Spinal cord (tissue), 9 donors: ENCODE measurements at regions not wholly inside any gene's neighbourhood (a gene's known extent, or its start where the extent isn't known, plus 50 kb on each side); places are given as distances from the start of the nearest gene placed in this dataset.

ENCODE experiments used
- DNase-seq, 6 donors: peaks; one replicate each; pipeline versions ENCODE4 v3.0.0 to v3.0.0-alpha.2; 2013 to 2015; ENCODE audit warnings: low spot score in 6 of 6, low read depth in 4 of 6
- H3K27ac ChIP-seq: one replicate; pipeline ENCODE4 v1.5.1; 2013; ENCODE audit warnings: low read depth, low read length, control low read depth
- H3K27me3 ChIP-seq: one replicate; pipeline ENCODE4 v1.6.1; 2013; ENCODE audit warnings: low read length; ENCODE audit not compliant: control insufficient read depth, insufficient read depth
- H3K36me3 ChIP-seq: one replicate; pipeline ENCODE4 v1.6.1; 2013; ENCODE audit warnings: low read length; ENCODE audit not compliant: control insufficient read depth, insufficient read depth
- H3K4me1 ChIP-seq: one replicate; pipeline ENCODE4 v1.6.1; 2013; ENCODE audit warnings: low read length; ENCODE audit not compliant: control insufficient read depth, insufficient read depth
- H3K4me3 ChIP-seq: one replicate; pipeline ENCODE4 v1.5.1; 2013; ENCODE audit warnings: low read depth, low read length, control low read depth
- H3K9me3 ChIP-seq: one replicate; pipeline ENCODE4 v1.6.1; 2013; ENCODE audit warnings: low read length; ENCODE audit not compliant: control insufficient read depth, insufficient read depth
- whole genome bisulfite sequencing: methylation state at CpG from one replicate; pipeline ENCODE4 v1.1.5; 2013; ENCODE audit warnings: missing lambda C conversion rate; ENCODE audit not compliant: insufficient coverage; 5-methylcytosine and 5-hydroxymethylcytosine counted together
- donor health status: healthy.

DNA sequence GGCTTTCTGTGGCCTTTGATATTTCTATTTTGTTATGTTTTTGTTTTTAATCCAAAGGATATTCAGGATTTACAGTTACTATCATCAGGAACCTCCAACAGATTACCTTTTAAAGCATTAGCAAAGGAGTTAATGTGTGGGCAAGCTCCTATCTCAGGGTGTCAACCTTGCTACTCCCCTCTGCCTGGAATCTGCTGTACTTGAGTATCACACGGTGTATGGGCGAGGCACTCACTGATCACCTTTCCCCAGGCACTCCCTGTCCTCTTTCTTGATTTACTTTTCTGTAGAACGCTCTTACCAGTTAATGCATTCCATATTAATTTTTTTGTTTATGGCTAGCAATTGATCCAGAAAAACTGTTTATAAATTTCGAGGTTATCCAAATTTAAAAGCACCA lies 117.0 kb upstream of the GAS1 start:
- Histone ChIP-seq H3K4me1 (no peaks in the 10 kb centered on the region), H3K27ac (no peak overlapping the region)
- WGBS = no CpG with 5 or more reads among the region's 4 CpGs

GRCh38 chr9:87065981-87066380 lies 118.7 kb upstream of the GAS1 start:
- DNase-seq = no peak
- H3K36me3 ChIP-seq = no peaks in the 10 kb centered on the region
- H3K27me3 ChIP-seq = no peaks in the 10 kb centered on the region
- H3K9me3 ChIP-seq = no peaks in the 10 kb centered on the region
- no peaks in the 10 kb centered on the region for H3K4me1 ChIP-seq
- H3K4me3 ChIP-seq = no peak overlapping the region
- no peak overlapping the region for H3K27ac ChIP-seq
- WGBS = 100% methylated on average over 2 of the region's 4 CpGs

More for the DNA sequence above, 117.0 kb upstream of the GAS1 start:
- H3K36me3 ChIP-seq = no peaks in the 10 kb centered on the region
- H3K9me3 ChIP-seq = no peaks in the 10 kb centered on the region
- H3K4me3 ChIP-seq = no peak overlapping the region
- H3K27me3 ChIP-seq = no peaks in the 10 kb centered on the region
- no peak for DNase-seq

- H3K9me3 ChIP-seq = no peaks in the 10 kb centered on the region
- H3K36me3 ChIP-seq = no peaks in the 10 kb centered on the region
- no peak for DNase-seq
- H3K4me3 ChIP-seq = no peak overlapping the region
- H3K27ac ChIP-seq = no peak overlapping the region
- no peaks in the 10 kb centered on the region for H3K27me3 ChIP-seq
- WGBS = no CpG with 5 or more reads among the region's 1 CpG
- no peaks in the 10 kb centered on the region for H3K4me1 ChIP-seq
Observed at GRCh38 chr9:87067426-87067825, 120.1 kb upstream of the GAS1 start.

DNA sequence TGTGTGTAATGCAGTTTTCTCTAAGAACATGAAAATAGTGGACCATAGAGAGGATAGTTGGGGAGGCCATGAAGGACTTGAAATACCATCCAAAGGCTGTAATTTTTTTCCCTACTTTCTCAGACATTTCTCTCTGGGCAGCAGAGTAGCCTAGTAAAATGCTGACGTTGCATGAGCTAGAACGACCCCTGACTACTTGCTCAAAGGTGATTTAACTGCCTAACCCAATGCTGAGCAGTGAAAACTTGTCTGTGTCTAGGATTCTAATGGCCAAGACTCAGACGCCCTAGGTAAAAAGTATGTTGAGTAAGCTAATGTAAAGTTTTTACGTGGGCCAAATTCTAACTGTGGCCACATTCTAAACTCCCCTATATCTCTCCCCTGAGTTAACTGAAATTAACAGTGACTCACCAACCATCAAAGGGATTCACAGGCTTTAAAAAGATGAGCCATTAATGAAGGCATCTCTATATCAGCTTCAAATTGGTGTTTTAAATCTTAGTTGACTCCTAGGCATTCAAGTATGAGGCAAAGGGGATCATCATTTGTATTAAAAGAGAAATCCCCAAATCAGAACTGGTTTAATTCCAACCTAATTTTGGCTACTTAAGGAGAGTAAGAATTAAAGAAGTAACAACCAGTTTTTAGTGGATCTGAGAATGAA lies 121.0 kb upstream of the GAS1 start:
- H3K27me3 ChIP-seq = no peaks in the 10 kb centered on the region
- H3K9me3 ChIP-seq = no peaks in the 10 kb centered on the region
- H3K4me1 ChIP-seq = no peaks in the 10 kb centered on the region
- no peaks in the 10 kb centered on the region for H3K36me3 ChIP-seq
- DNase-seq = no peak
- no peak overlapping the region for H3K27ac ChIP-seq
- 85% methylated on average over 2 of the region's 4 CpGs for WGBS
- no peak overlapping the region for H3K4me3 ChIP-seq

- no peaks in the 10 kb centered on the region for H3K36me3 ChIP-seq
- no peaks in the 10 kb centered on the region for H3K4me1 ChIP-seq
- DNase-seq = no peak
- H3K27me3 ChIP-seq = no peaks in the 10 kb centered on the region
- WGBS = 80% methylated on average over 1 of the region's 3 CpGs
- H3K27ac ChIP-seq = no peak overlapping the region
- H3K9me3 ChIP-seq = no peaks in the 10 kb centered on the region
- H3K4me3 ChIP-seq = no peak overlapping the region
Observed at GRCh38 chr9:87069690-87070089, 122.4 kb upstream of the GAS1 start.

- Histone ChIP-seq H3K4me1 (no peaks in the 10 kb centered on the region), H3K9me3 (no peaks in the 10 kb centered on the region), H3K27ac (no peak overlapping the region), H3K36me3 (no peaks in the 10 kb centered on the region), H3K27me3 (no peaks in the 10 kb centered on the region), H3K4me3 (no peak overlapping the region)
- WGBS = no CpG with 5 or more reads among the region's 3 CpGs
- no peak for DNase-seq
Observed at GRCh38 chr9:87070336-87070735, 123.0 kb upstream of the GAS1 start.

- DNase-seq = no peak
- no peak overlapping the region for H3K27ac ChIP-seq
- no peaks in the 10 kb centered on the region for H3K27me3 ChIP-seq
- 100% methylated on average over 3 of the region's 3 CpGs for WGBS
- H3K4me1 ChIP-seq = no peaks in the 10 kb centered on the region
- no peaks in the 10 kb centered on the region for H3K36me3 ChIP-seq
- H3K9me3 ChIP-seq = no peaks in the 10 kb centered on the region
- no peak overlapping the region for H3K4me3 ChIP-seq
Observed at GRCh38 chr9:87071473-87071872, 124.2 kb upstream of the GAS1 start.

DNA sequence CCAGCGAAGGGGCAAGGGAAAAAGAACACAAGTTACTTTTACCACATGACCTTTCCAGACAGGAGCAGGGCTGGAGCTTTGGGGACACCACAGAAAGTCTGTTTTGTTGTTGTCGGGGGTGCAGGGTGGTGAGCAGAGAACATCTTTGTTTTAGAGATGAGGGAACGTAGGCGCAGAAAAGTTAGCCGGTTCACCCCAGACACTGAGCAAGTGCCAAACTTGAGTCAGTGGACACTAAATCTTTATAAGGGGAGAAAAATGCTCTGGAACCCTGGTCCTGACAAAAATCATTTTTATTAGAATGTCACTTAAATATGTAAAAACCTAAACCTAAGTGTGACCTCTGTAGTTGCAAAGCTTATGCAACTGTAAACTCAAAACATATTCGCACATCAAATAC lies 126.4 kb upstream of the GAS1 start:
- Histone ChIP-seq H3K9me3 (no peaks in the 10 kb centered on the region), H3K27me3 (no peaks in the 10 kb centered on the region), H3K27ac (no peak overlapping the region), H3K4me1 (no peaks in the 10 kb centered on the region), H3K36me3 (no peaks in the 10 kb centered on the region), H3K4me3 (no peak overlapping the region)
- WGBS = no CpG with 5 or more reads among the region's 6 CpGs
- DNase-seq = no peak

DNA sequence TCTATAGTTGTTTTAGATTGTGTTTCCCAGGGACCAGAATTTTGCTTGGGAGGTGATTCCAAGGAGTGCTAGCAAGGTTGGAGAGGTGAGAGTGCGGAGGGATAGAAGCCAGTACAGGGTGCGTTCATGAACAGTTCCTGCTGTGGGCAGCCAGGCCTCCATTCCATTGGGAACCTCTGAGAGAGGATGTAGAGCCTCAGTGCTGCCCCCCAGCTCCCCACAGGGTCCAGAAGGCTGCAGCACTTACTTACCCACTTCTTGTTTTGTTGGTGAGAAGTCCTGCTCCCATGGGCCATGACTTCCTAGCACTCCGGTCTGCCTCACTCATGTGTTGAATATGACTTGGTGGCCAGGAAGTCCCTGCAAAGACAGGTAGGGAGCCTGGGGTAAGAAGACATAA lies 128.2 kb upstream of the GAS1 start:
- no peaks in the 10 kb centered on the region for H3K27me3 ChIP-seq
- 83% methylated on average over 1 of the region's 3 CpGs for WGBS

DNA sequence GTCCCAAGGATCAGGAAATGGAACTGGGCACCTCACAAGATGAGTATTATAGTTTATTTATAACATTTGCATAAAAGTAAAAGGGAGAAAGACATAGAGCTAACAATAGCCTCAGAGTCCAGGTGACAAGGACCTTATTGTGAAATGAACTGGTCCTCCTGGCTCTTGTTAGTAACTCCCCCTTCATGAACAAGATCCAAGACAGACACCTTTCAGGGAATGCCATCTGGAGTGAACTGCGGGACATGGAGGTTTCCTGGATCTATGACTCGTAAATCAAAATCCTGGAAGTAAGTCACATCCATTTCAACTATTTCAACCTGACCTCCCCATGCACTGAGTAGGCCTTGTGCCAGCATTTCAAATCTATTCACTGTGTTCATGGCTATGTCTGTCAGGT lies 129.5 kb upstream of the GAS1 start:
- DNase-seq = no peak
- 92% methylated on average over 2 of the region's 2 CpGs for WGBS
- Histone ChIP-seq H3K27me3 (no peaks in the 10 kb centered on the region), H3K9me3 (no peaks in the 10 kb centered on the region), H3K4me3 (no peak overlapping the region), H3K36me3 (no peaks in the 10 kb centered on the region), H3K27ac (no peak overlapping the region), H3K4me1 (no peaks in the 10 kb centered on the region)

More for the DNA sequence above, 128.2 kb upstream of the GAS1 start:
- Histone ChIP-seq H3K9me3 (no peaks in the 10 kb centered on the region), H3K36me3 (no peaks in the 10 kb centered on the region), H3K27ac (no peak overlapping the region), H3K4me1 (no peaks in the 10 kb centered on the region), H3K4me3 (no peak overlapping the region)
- no peak for DNase-seq
